Naive thymus-derived CD8-positive, alpha-beta T cell (primary cell): ENCODE measurements at regions not wholly inside any gene's neighbourhood (a gene's known extent, or its start where the extent isn't known, plus 50 kb on each side); places are given as distances from the start of the nearest gene placed in this dataset.

ENCODE experiments used
- ATAC-seq, 2 donors: fragments of 150-1000 bp; cut with Tn5 transposase in 1 of 2; sonication (Bioruptor Pico), chemical (Tn5 transposase) in 1 of 2; 1 replicate in 1 of 2; 2 replicates in 1 of 2; pipeline ENCODE4 v1.10.0; 2021; ENCODE audit warnings: mild to moderate bottlenecking in 2 of 2, moderate library complexity in 2 of 2
- POLR2A ChIA-PET: fragments of 350-600 bp; sonication (Branson Sonifier 250); formaldehyde crosslinking; loops from one replicate; lab custom pipeline; 2021; ENCODE audit warnings: antibody characterized with exemption; lab: Charles Lee
- DNase-seq, 10 donors: peaks; one replicate each; pipeline versions ENCODE4 v3.0.0 to v3.0.0-alpha.2; 2020 to 2022
- H3K27ac Mint-ChIP-seq, 10 donors: one replicate each; pipeline ENCODE4 v1.8.0; 2020 to 2022; ENCODE audit warnings: mild to moderate bottlenecking in 10 of 10, mixed read lengths in 10 of 10, moderate library complexity in 4 of 10, inconsistent platforms in 1 of 10
- H3K27me3 Mint-ChIP-seq, 5 donors: one replicate each; pipeline ENCODE4 v1.8.0; 2021 to 2022; ENCODE audit warnings: mixed read lengths in 5 of 5
- H3K36me3 Mint-ChIP-seq, 3 donors: one replicate each; pipeline ENCODE4 v1.8.0; 2020 to 2022; ENCODE audit warnings: mixed read lengths in 3 of 3, mild to moderate bottlenecking in 2 of 3, inconsistent platforms in 1 of 3
- H3K4me1 Mint-ChIP-seq, 4 donors: one replicate each; pipeline ENCODE4 v1.8.0; 2021 to 2022; ENCODE audit warnings: mixed read lengths in 4 of 4
- H3K4me3 Mint-ChIP-seq, 10 donors: one replicate each; pipeline ENCODE4 v1.8.0; 2020 to 2022; ENCODE audit warnings: mild to moderate bottlenecking in 10 of 10, mixed read lengths in 10 of 10, moderate library complexity in 6 of 10, inconsistent platforms in 1 of 10
- H3K9me3 Mint-ChIP-seq, 9 donors: one replicate each; pipeline ENCODE4 v1.8.0; 2020 to 2022; ENCODE audit warnings: mixed read lengths in 9 of 9, mild to moderate bottlenecking in 3 of 9, inconsistent platforms in 1 of 9, moderate library complexity in 1 of 9

GRCh38 chrX:40307871-40308270, 210.1 kb upstream of the BCOR start:
- no peak overlapping the region for H3K27ac Mint-ChIP-seq
- peaks cover 0 to 3% (median 0%) of the 10 kb centered on the region in 5 donors for H3K27me3 Mint-ChIP-seq
- ATAC-seq = no peak
- H3K4me1 Mint-ChIP-seq = peaks cover 0 to 3% (median under 1%) of the 10 kb centered on the region in 4 donors
- no peaks in the 10 kb centered on the region for H3K36me3 Mint-ChIP-seq
- H3K9me3 Mint-ChIP-seq = peaks cover 0 to 4% (median 0%) of the 10 kb centered on the region in 9 donors
- DNase-seq = no peak
- POLR2A ChIA-PET = no interaction called here
- no peak overlapping the region for H3K4me3 Mint-ChIP-seq

GRCh38 chrX:40304115-40304514, 206.4 kb upstream of the BCOR start:
- Mint-ChIP-seq H3K36me3 (no peaks in the 10 kb centered on the region), H3K4me3 (no peak overlapping the region), H3K27me3 (peaks cover 0 to 5% (median 0%) of the 10 kb centered on the region in 5 donors), H3K27ac (no peak overlapping the region), H3K9me3 (peaks cover 0 to 2% (median 0%) of the 10 kb centered on the region in 9 donors), H3K4me1 (peaks cover 0 to 6% (median under 1%) of the 10 kb centered on the region in 4 donors)
- DNase-seq (no peak), ATAC-seq (no peak)
- POLR2A ChIA-PET = no interaction called here

GRCh38 chrX:40303256-40304077, 205.7 kb upstream of the BCOR start:
- Mint-ChIP-seq H3K9me3 (peaks cover 0 to 2% (median 0%) of the 10 kb centered on the region in 9 donors), H3K4me1 (peaks cover 0 to 6% (median under 1%) of the 10 kb centered on the region in 4 donors), H3K27ac (no peak overlapping the region), H3K36me3 (no peaks in the 10 kb centered on the region), H3K4me3 (no peak overlapping the region), H3K27me3 (peaks cover 0 to 5% (median 0%) of the 10 kb centered on the region in 5 donors)
- POLR2A ChIA-PET = interaction anchor here (0.6 kb wide), 1 partner anchor 147 kb away, joined by 4 read pairs; no protein-coding TSS in a partner anchor
- DNase-seq = no peak
- no peak for ATAC-seq

- POLR2A ChIA-PET = no interaction called here
- Mint-ChIP-seq H3K27ac (no peak overlapping the region), H3K36me3 (no peaks in the 10 kb centered on the region), H3K9me3 (no peaks in the 10 kb centered on the region), H3K27me3 (peaks cover 0 to 5% (median 0%) of the 10 kb centered on the region in 5 donors), H3K4me3 (peak overlapping the region in 1 of 10 donors; percentile 60), H3K4me1 (peaks cover 0 to 6% (median under 1%) of the 10 kb centered on the region in 4 donors)
- DNase-seq (no peak), ATAC-seq (no peak)
These were observed 202.6 kb upstream of the BCOR start for GRCh38 chrX:40300286-40300890.

- Mint-ChIP-seq H3K9me3 (no peaks in the 10 kb centered on the region), H3K4me3 (peak overlapping the region in 1 of 10 donors; percentile 60), H3K4me1 (peaks cover 0 to 6% (median under 1%) of the 10 kb centered on the region in 4 donors), H3K27ac (no peak overlapping the region), H3K27me3 (peaks cover 0 to 5% (median 0%) of the 10 kb centered on the region in 5 donors), H3K36me3 (no peaks in the 10 kb centered on the region)
- POLR2A ChIA-PET = no interaction called here
- ATAC-seq (no peak), DNase-seq (no peak)
These were observed 201.9 kb upstream of the BCOR start for GRCh38 chrX:40299641-40300046.

GRCh38 chrX:40298572-40299479, 201.1 kb upstream of the BCOR start:
- Mint-ChIP-seq H3K9me3 (no peaks in the 10 kb centered on the region), H3K36me3 (no peaks in the 10 kb centered on the region), H3K27ac (no peak overlapping the region), H3K27me3 (peaks cover 0 to 5% (median 0%) of the 10 kb centered on the region in 5 donors), H3K4me1 (peaks cover 0 to 6% (median under 1%) of the 10 kb centered on the region in 4 donors), H3K4me3 (no peak overlapping the region)
- POLR2A ChIA-PET = no interaction called here
- no peak for ATAC-seq
- DNase-seq = no peak

- no peak overlapping the region for H3K27ac Mint-ChIP-seq
- H3K9me3 Mint-ChIP-seq = no peaks in the 10 kb centered on the region
- no peak for DNase-seq
- H3K36me3 Mint-ChIP-seq = no peaks in the 10 kb centered on the region
- H3K27me3 Mint-ChIP-seq = peaks cover 0 to 5% (median 0%) of the 10 kb centered on the region in 5 donors
- POLR2A ChIA-PET = no interaction called here
- H3K4me1 Mint-ChIP-seq = peaks cover 0 to 3% (median 0%) of the 10 kb centered on the region in 4 donors
- H3K4me3 Mint-ChIP-seq = no peak overlapping the region
- no peak for ATAC-seq
These were observed 200.3 kb upstream of the BCOR start for GRCh38 chrX:40298069-40298468.

GRCh38 chrX:40291553-40291952, 193.8 kb upstream of the BCOR start:
- peaks cover 0 to 31% (median 6%) of the 10 kb centered on the region in 9 donors for H3K9me3 Mint-ChIP-seq
- POLR2A ChIA-PET = no interaction called here
- DNase-seq (no peak), ATAC-seq (no peak)
- no peak overlapping the region for H3K27ac Mint-ChIP-seq
- H3K27me3 Mint-ChIP-seq = no peaks in the 10 kb centered on the region
- peaks cover 0 to 8% (median 0%) of the 10 kb centered on the region in 3 donors for H3K36me3 Mint-ChIP-seq
- no peak overlapping the region for H3K4me3 Mint-ChIP-seq
- H3K4me1 Mint-ChIP-seq = no peaks in the 10 kb centered on the region

- H3K27me3 Mint-ChIP-seq = no peaks in the 10 kb centered on the region
- H3K36me3 Mint-ChIP-seq = peaks cover 0 to 12% (median 3%) of the 10 kb centered on the region in 3 donors
- POLR2A ChIA-PET = no interaction called here
- peaks cover 0 to 37% (median 6%) of the 10 kb centered on the region in 9 donors for H3K9me3 Mint-ChIP-seq
- H3K27ac Mint-ChIP-seq = no peak overlapping the region
- no peak overlapping the region for H3K4me3 Mint-ChIP-seq
- DNase-seq (no peak), ATAC-seq (no peak)
- no peaks in the 10 kb centered on the region for H3K4me1 Mint-ChIP-seq
These were observed 192.8 kb upstream of the BCOR start for GRCh38 chrX:40290517-40290916.

- Mint-ChIP-seq H3K9me3 (peaks cover 0 to 43% (median 9%) of the 10 kb centered on the region in 9 donors), H3K4me1 (peaks cover 6 to 13% (median 13%) of the 10 kb centered on the region in 4 donors), H3K36me3 (peaks cover 0 to 16% (median 8%) of the 10 kb centered on the region in 3 donors), H3K27ac (no peak overlapping the region), H3K4me3 (no peak overlapping the region), H3K27me3 (no peaks in the 10 kb centered on the region)
- DNase-seq = no peak
- POLR2A ChIA-PET = no interaction called here
- ATAC-seq = no peak
These were observed 188.1 kb upstream of the BCOR start for GRCh38 chrX:40285876-40286275.

GRCh38 chrX:40284852-40285251, 187.1 kb upstream of the BCOR start:
- peak overlapping the region in 1 of 10 donors; percentile 8 for H3K27ac Mint-ChIP-seq
- no peak for ATAC-seq
- no peaks in the 10 kb centered on the region for H3K27me3 Mint-ChIP-seq

GRCh38 chrX:40283981-40284380, 186.2 kb upstream of the BCOR start:
- peaks cover 0 to 9% (median 8%) of the 10 kb centered on the region in 3 donors for H3K36me3 Mint-ChIP-seq
- H3K4me3 Mint-ChIP-seq = no peak overlapping the region
- DNase-seq = no peak
- H3K27me3 Mint-ChIP-seq = no peaks in the 10 kb centered on the region
- peaks cover 7 to 23% (median 16%) of the 10 kb centered on the region in 4 donors for H3K4me1 Mint-ChIP-seq
- no peak for ATAC-seq
- H3K9me3 Mint-ChIP-seq = peaks cover 0 to 30% (median 4%) of the 10 kb centered on the region in 9 donors
- H3K27ac Mint-ChIP-seq = no peak overlapping the region
- POLR2A ChIA-PET = no interaction called here

More at GRCh38 chrX:40284852-40285251, 187.1 kb upstream of the BCOR start:
- Mint-ChIP-seq H3K4me3 (no peak overlapping the region), H3K4me1 (peaks cover 6 to 17% (median 15%) of the 10 kb centered on the region in 4 donors), H3K36me3 (peaks cover 0 to 9% (median 8%) of the 10 kb centered on the region in 3 donors), H3K9me3 (peaks cover 0 to 36% (median 5%) of the 10 kb centered on the region in 9 donors)
- DNase-seq = no peak
- POLR2A ChIA-PET = no interaction called here
